Fibroblast of skin of right quadriceps (primary cell): ENCODE measurements at regions not wholly inside any gene's neighbourhood (a gene's known extent, or its start where the extent isn't known, plus 50 kb on each side); places are given as distances from the start of the nearest gene placed in this dataset.

Experiments
- DNase-seq: peaks from one replicate; pipeline ENCODE4 v3.0.0-alpha.2; 2013

GRCh38 chr15:58235961-58236360 lies 97.8 kb downstream of the AQP9 start:
- DNase-seq, result no peak

DNA sequence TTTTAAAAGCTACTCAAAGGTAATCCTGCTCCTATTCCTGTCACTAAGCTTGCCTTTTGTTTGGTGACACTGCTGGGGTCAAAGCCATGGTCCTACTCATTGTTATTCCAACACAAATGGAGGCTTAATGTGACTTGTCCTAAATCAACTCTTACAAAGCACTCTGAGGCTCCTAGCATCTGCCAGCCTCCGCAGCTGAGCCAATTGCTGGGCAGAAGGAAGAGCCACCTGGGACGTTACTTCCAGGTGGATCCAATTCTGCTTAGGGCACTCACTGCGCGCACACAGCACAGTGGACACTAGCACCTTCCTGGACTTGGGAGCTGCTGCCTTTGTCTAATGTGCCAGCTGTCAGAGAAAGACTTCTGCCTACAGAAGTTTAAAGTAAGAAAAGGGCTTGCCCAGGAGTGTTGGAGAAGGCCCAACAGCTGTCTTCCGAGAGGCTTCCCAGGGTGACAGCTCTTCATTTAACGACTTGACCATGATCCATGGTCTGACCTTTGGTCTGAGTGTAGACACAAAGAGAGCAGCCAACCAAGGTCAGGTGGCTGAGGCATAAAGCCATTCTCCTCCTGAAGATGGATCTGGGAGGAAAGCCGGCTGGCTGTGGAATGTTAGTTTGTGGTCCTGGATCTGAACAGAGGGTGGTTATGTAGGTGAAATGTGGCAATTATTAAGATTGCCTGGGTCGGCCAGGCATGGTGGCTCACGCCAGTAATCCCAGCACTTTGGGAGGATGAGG lies 102.2 kb downstream of the AQP9 start:
- no peak for DNase-seq

- DNase-seq, result no peak
Observed at GRCh38 chr15:58241872-58242271, 103.7 kb downstream of the AQP9 start.

- no peak for DNase-seq
Observed at GRCh38 chr15:58243070-58243469, 104.9 kb downstream of the AQP9 start.

DNA sequence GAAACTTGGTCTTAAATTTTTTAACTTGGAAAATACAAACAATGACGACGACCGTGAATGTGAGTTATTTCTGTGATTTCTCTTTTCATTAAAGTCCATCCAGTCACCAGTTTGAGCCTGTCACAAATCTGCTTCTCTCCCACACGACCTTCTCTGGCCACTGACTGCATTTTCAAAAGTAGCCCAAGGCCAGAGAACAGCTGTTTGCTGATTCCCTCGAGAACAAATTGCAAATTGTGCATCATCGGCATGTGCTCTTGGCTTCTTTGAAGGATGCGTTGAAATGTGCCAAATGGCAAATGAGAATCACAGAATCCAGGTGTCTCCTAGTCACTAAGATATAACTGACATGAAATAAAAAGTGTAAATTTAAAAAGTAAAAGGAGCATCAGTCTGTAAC lies 106.4 kb downstream of the AQP9 start:
- no peak for DNase-seq

DNA sequence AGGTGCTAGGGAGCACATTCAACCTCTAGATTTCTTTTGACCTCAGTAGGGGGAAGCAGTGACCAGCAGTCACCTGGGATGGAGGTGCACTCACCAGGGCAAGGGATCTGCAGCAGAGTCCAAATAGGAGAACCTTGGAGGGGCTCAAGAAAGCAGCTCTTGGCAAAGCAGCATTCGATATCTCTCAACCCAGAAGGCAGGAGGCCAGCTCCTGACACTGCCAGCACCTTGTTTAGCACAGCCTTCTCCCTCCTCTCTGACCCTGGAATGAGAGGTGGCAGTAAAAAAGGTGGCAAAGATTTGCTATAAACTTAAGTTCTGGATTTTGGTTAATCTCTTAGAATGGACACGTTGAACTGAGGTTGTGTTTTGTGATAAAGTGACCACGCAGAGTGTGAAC lies 107.9 kb downstream of the AQP9 start:
- DNase-seq, result no peak

DNA sequence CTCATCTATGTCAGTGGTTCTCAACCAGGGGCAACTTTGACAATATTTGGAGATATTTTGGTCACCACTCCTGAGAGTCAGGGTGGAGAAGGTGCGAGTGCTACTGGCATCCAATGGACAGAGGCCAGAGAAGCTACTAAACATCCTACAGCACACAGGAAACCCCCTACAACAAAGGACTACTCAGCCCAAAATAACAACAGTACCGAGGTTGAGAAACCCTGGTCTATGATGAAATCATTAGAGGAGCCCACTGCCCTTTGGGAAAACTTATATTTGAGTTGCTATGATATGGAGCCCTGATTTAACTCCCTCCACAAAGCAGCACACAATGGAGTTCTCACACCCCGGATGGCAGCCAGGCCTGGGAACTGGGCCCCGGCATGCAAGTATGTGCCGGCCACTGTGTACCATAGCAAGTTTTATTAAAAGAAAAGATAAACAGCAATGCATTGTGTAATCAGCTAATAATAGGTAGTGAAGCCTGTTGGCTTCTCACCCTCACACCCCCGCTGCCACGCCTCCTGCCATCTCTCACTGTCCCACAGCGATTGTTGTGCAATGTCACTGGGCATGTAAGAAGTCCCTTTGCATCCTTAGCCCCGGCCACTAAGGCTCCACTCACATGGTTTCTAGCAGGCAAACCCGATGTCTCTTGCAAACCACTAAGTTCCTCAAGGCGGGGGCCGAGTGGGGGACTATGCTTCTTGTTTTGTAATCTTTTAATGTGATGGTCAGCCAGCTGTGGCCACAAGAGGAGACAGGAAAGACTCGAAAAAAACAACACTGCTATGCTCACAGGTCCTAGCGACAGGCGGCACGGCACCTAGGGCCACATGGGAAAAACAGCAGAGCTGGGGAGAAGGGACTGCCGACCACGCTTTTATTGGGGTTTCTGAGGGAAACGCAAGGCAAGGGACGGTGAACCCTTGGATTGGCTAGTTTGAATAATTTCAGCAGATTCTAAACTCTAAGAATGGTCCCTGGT lies 110.0 kb downstream of the AQP9 start:
- DNase-seq, result no peak

GRCh38 chr15:58249646-58250312 lies 111.6 kb downstream of the AQP9 start:
- DNase-seq, result no peak

GRCh38 chr15:58252586-58253323 lies 114.6 kb downstream of the AQP9 start:
- no peak for DNase-seq

- no peak for DNase-seq
Observed at GRCh38 chr15:58257776-58258325, 119.7 kb downstream of the AQP9 start.

DNA sequence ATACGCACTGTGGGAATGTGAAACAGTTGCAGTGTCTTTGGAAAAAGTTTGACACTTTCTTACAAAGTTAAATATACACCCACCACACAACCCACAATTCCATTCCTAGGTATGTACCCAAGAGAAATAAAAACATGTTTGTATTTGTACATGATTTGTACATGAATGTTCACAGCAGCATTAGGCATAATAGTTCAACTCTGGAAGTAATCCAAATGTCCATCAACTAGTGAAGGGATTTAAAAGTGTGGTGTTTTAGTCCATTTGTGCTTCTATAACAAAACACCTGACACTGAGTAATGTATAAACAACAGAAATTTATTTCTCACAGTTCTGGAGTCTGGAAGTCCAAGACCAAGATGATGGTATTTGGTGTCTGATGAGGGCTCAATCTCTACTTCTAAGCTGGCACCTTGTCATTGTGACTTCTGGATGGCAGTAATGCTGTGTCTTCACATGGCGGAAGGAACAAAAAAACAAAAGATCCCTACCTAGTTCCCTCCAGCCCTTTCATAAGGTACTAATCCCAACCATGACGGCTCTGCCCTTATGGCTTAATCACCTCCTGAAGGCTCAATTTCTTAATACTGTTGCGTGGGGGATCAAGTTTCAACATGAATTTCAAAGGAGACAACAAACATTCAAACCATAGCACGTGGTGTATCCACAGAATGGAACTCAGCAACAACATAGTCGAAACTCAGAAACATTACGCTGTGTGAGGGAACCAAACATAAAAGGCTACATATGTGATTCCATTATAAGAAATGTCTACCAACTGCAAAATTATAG lies 120.5 kb downstream of the AQP9 start:
- peak; percentile 11 for DNase-seq

GRCh38 chr15:58260205-58260724 lies 122.1 kb downstream of the AQP9 start:
- no peak for DNase-seq

- DNase-seq, result no peak
Observed at GRCh38 chr15:58260725-58261267, 122.6 kb downstream of the AQP9 start.

- DNase-seq, result no peak
Observed at GRCh38 chr15:58261368-58261767, 123.2 kb downstream of the AQP9 start.

DNA sequence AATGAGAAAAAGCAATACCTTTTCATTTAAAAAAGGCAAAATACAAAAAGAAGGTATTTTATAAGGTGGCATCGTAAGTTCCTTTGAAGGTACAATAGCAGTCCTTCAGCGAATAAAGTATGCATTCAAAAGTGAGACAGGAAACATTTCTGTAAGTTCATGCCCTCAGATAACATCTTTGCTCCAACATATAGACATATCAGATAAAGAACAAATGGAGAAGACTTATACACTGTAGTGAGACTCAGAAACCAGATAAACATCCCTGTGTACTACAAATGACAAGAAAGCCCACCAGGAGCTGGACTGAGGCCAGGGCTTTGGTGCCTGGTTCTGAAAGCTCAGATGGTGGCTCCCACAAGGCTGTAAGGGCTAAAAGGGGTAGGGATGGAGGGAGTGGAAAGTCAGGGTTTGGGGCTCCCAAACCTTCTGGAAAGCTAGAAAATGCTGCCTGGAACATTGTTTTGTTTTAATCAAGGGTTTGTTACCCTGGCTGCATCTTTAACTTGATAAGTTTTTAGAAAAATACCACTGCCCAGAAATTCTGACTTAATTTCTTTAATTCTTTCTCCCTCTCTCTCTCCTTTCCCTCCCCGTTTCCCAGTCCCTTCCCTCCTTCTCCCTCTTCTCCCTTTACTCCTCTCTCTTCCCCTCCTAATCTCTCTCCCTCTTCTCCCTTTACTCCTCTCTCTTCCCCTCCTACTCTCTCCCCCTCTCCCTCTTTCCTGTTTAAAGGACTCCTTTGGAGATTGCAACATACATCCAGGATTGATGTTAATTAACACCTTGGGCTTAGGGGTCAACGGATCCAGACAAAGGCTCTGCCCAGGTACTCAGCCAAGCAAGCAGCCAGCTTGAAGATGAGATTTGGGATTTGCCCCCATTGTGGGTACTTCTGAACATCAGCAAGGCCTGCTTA lies 126.1 kb downstream of the AQP9 start:
- no peak for DNase-seq

DNA sequence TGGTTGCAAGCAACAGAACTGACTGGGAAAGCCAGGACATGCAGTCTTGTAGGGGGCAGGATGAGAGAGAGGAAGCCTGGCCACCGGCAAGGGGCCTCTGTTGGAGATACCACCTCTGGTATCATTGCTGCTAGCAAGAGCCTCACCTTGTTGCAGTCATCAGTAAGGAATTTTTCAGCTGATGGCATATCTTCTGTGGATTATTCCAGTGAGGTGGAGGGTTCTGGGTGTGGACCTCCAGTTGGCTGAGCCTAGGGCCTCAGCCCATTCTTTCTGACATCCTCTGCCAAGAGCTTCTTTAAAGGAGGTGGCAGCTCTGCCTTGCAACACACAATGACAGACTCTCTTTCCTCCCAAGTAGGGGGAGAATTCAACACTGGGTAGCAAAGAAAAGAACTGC lies 128.9 kb downstream of the AQP9 start:
- DNase-seq, result no peak

DNA sequence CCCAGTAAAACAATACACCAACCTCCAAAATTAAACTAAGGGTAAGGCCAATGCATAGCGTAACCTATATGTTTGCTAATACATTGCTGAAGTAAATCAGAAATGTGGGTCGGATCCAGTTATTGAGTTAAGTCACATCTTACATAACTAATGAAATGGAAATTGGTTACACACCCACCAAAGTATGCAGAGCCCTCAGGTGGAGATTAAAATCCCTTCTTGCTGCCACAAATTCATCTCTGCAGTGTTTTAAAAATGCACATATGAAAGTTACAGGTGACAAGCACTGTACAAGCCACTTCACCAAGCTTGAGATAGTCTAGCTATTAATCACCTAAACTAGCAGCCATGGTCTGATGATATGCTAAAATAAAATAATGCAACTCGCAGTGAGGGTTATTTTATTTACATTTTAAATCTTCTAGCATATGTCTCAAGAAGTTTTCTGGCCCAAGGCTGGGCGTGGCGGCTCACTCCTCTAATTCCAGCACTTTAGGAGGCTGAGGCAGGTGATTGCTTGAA lies 130.6 kb downstream of the AQP9 start:
- no peak for DNase-seq

DNA sequence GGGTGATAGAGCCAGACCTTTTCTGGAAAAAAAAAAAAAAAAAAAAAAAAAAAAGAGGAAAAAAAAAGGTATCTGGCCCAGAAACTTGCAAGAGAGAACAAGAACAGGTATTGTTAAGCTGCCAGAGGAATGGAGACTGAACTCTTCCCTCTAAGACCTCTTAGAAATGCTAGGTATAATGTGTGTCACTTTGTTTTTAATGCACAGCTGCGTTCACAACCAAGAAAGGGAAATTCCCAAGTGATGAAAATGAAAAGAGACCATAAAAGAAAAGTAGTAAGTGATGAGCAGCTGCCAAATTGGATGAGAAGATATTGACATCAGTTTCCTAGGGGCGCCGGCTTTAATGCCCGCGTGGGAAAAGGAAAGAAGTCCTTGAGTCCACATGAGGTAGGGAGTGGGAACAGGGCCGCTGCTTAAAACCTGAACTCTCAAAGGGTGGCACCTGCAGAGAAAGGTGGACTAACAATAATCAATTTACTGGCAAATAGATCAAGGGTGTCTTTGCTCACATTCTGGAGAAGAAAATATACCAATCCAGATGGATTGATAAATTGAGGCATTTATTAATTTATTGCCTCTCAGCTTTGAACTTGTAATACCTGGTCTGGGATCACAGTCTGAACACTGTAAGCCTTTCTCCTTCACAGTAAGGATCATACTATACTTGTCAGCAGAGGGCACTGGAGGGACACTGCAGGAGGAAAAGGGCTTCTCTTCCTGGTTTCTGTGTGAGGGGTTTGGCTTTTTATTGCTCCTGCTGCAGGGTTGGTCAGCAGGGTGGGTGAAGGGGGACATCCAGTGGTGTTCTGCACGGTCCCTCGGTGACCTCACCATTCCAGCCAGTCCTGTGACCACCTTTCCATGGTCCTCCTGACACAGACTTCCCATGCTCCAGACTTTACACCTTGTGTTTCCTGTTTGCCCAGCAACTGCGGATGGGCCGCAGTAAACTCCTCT lies 131.6 kb downstream of the AQP9 start:
- peak; percentile 54 for DNase-seq
